Trophoblast cell (in vitro differentiated cells and primary cell): ENCODE measurements at regions not wholly inside any gene's neighbourhood (a gene's known extent, or its start where the extent isn't known, plus 50 kb on each side); places are given as distances from the start of the nearest gene placed in this dataset.

Experiments used
- DNase-seq, 2 donors: peaks; one replicate each; pipeline ENCODE4 v3.0.0-alpha.2; 2016
- H2AFZ ChIP-seq: 2 replicates; pipeline ENCODE4 v1.6.1; 2013; ENCODE audit warnings: low read length, moderate library complexity, mild to moderate bottlenecking; ENCODE audit not compliant: insufficient read depth, poor library complexity
- H2AK5ac ChIP-seq: 2 replicates; pipeline ENCODE4 v1.6.1; 2013; ENCODE audit warnings: mild to moderate bottlenecking, low read length
- H2BK120ac ChIP-seq: 2 replicates; pipeline ENCODE4 v1.6.1; 2013; ENCODE audit warnings: low read length, mild to moderate bottlenecking, moderate library complexity; ENCODE audit not compliant: insufficient read depth, poor library complexity
- H2BK12ac ChIP-seq: 2 replicates; pipeline ENCODE4 v1.6.1; 2013; ENCODE audit warnings: mild to moderate bottlenecking, low read length, moderate library complexity
- H2BK5ac ChIP-seq: 2 replicates; pipeline ENCODE4 v1.6.1; 2013; ENCODE audit warnings: low read length, low read depth, moderate library complexity, mild to moderate bottlenecking; ENCODE audit not compliant: poor library complexity
- H3K14ac ChIP-seq: 2 replicates; pipeline ENCODE4 v1.6.1; 2013; ENCODE audit warnings: mild to moderate bottlenecking, low read length
- H3K18ac ChIP-seq: 2 replicates; pipeline ENCODE4 v1.6.1; 2013; ENCODE audit warnings: mild to moderate bottlenecking, low read length
- H3K23ac ChIP-seq: 2 replicates; pipeline ENCODE4 v1.6.1; 2013; ENCODE audit warnings: low read length
- H3K27ac ChIP-seq: 2 replicates; pipeline ENCODE4 v1.5.1; 2013; ENCODE audit warnings: low read depth, mild to moderate bottlenecking, inconsistent platforms, low read length, moderate library complexity
- H3K27me3 ChIP-seq: 2 replicates; pipeline ENCODE4 v1.6.1; 2013; ENCODE audit warnings: inconsistent platforms, mild to moderate bottlenecking, low read length, moderate library complexity; ENCODE audit not compliant: insufficient read depth
- H3K36me3 ChIP-seq, 2 experiments: 1 replicate in 1 of 2; 2 replicates in 1 of 2; pipeline ENCODE4 v1.6.1; 2013; ENCODE audit warnings: low read length in 2 of 2, mild to moderate bottlenecking in 2 of 2, moderate library complexity in 1 of 2; ENCODE audit not compliant: insufficient read depth in 2 of 2, control insufficient read depth in 1 of 2
- H3K4ac ChIP-seq: 2 replicates; pipeline ENCODE4 v1.6.1; 2013; ENCODE audit warnings: low read depth, mild to moderate bottlenecking, low read length, moderate library complexity
- H3K4me1 ChIP-seq, 2 experiments: 1 replicate in 1 of 2; 2 replicates in 1 of 2; pipeline ENCODE4 v1.6.1; 2013; ENCODE audit warnings: low read length in 2 of 2, mild to moderate bottlenecking in 2 of 2, moderate library complexity in 1 of 2; ENCODE audit not compliant: insufficient read depth in 2 of 2, control insufficient read depth in 1 of 2
- H3K4me2 ChIP-seq: 2 replicates; pipeline ENCODE4 v1.6.1; 2013; ENCODE audit warnings: inconsistent platforms, mild to moderate bottlenecking, low read length, moderate library complexity
- H3K4me3 ChIP-seq: 2 replicates; pipeline ENCODE4 v1.5.1; 2013; ENCODE audit warnings: mild to moderate bottlenecking, low read depth, low read length, inconsistent platforms
- H3K79me1 ChIP-seq: one replicate; pipeline ENCODE4 v1.6.1; 2013; ENCODE audit warnings: low read length
- H3K79me2 ChIP-seq: 2 replicates; pipeline ENCODE4 v1.6.1; 2013; ENCODE audit warnings: low read length, mild to moderate bottlenecking; ENCODE audit not compliant: control insufficient read depth, insufficient read depth, poor library complexity
- H3K9ac ChIP-seq: 2 replicates; pipeline ENCODE4 v1.6.1; 2013; ENCODE audit warnings: mild to moderate bottlenecking, low read length
- H3K9me3 ChIP-seq: 2 replicates; pipeline ENCODE4 v1.6.1; 2013; ENCODE audit warnings: low read depth, mild to moderate bottlenecking, control low read depth, inconsistent platforms, low read length; ENCODE audit not compliant: insufficient read depth
- H4K12ac ChIP-seq: 2 replicates; pipeline ENCODE4 v1.6.1; 2013; ENCODE audit warnings: low read depth, mild to moderate bottlenecking, low read length, moderate library complexity
- H4K8ac ChIP-seq: 2 replicates; pipeline ENCODE4 v1.6.1; 2013; ENCODE audit warnings: low read depth, mild to moderate bottlenecking, low read length, moderate library complexity
- H4K91ac ChIP-seq: one replicate; pipeline ENCODE4 v1.6.1; 2013; ENCODE audit warnings: low read depth, mild to moderate bottlenecking, low read length, moderate library complexity
- WGBS: extraction: QIAGEN DNeasy Blood & Tissue Kit; methylation state at CpG from one replicate; pipeline ENCODE4 v1.1.7; 2013; ENCODE audit warnings: missing lambda C conversion rate; ENCODE audit not compliant: insufficient read length, insufficient coverage; ENCODE audit errors: extremely low coverage; 5-methylcytosine and 5-hydroxymethylcytosine counted together

- Histone ChIP-seq H2BK5ac (no peak overlapping the region), H3K9ac (no peak overlapping the region), H3K9me3 (peaks cover 2% of the 10 kb centered on the region), H3K14ac (no peak overlapping the region), H4K12ac (no peak overlapping the region), H4K91ac (no peak overlapping the region), H4K8ac (no peak overlapping the region), H2AK5ac (no peak overlapping the region), H3K36me3 (no peaks in the 10 kb centered on the region), H3K4me1 (peaks cover 5 to 7% of the 10 kb centered on the region in 2 experiments), H3K27me3 (no peaks in the 10 kb centered on the region), H3K79me2 (no peaks in the 10 kb centered on the region), H3K4me3 (no peak overlapping the region), H2BK12ac (no peak overlapping the region), H3K79me1 (no peaks in the 10 kb centered on the region), H3K4me2 (no peak overlapping the region), H3K23ac (no peak overlapping the region), H3K18ac (no peak overlapping the region), H2AFZ (no peak overlapping the region), H2BK120ac (no peak overlapping the region), H3K4ac (no peak overlapping the region), H3K27ac (no peak overlapping the region)
- whole genome bisulfite sequencing = no CpG with 5 or more reads among the region's 4 CpGs
- no peak for DNase-seq
These were observed 154.5 kb downstream of the NDUFA12 start for GRCh38 chr12:94848966-94849365.

GRCh38 chr12:94845110-94845509 is 158.4 kb downstream of the NDUFA12 start:
- no peak overlapping the region for H4K91ac ChIP-seq
- H3K18ac ChIP-seq = peak overlapping the region; percentile 73
- no peak overlapping the region for H2BK5ac ChIP-seq
- no peak overlapping the region for H3K4me2 ChIP-seq
- H3K27me3 ChIP-seq = no peaks in the 10 kb centered on the region
- no peaks in the 10 kb centered on the region for H3K79me2 ChIP-seq
- no peaks in the 10 kb centered on the region for H3K79me1 ChIP-seq
- H2BK120ac ChIP-seq = no peak overlapping the region
- no peak overlapping the region for H4K12ac ChIP-seq
- H3K4ac ChIP-seq = no peak overlapping the region
- no peak overlapping the region for H4K8ac ChIP-seq
- H3K36me3 ChIP-seq = no peaks in the 10 kb centered on the region
- H3K27ac ChIP-seq = no peak overlapping the region
- no peak overlapping the region for H3K23ac ChIP-seq
- no peak overlapping the region for H2BK12ac ChIP-seq
- H2AFZ ChIP-seq = no peak overlapping the region
- H3K4me3 ChIP-seq = no peak overlapping the region
- H3K4me1 ChIP-seq = peaks cover 5 to 7% of the 10 kb centered on the region in 2 experiments
- no CpG with 5 or more reads among the region's 8 CpGs for WGBS
- no peak for DNase-seq
- peaks cover 2% of the 10 kb centered on the region for H3K9me3 ChIP-seq
- H3K14ac ChIP-seq = no peak overlapping the region
- H3K9ac ChIP-seq = no peak overlapping the region
- H2AK5ac ChIP-seq = no peak overlapping the region

- Histone ChIP-seq H3K9me3 (peaks cover under 1% of the 10 kb centered on the region), H2BK5ac (no peak overlapping the region), H3K4me3 (no peak overlapping the region), H2AK5ac (no peak overlapping the region), H3K79me1 (no peaks in the 10 kb centered on the region), H3K27ac (no peak overlapping the region), H3K9ac (no peak overlapping the region), H4K12ac (no peak overlapping the region), H3K79me2 (no peaks in the 10 kb centered on the region), H2BK12ac (no peak overlapping the region), H4K91ac (no peak overlapping the region), H3K4ac (no peak overlapping the region), H3K36me3 (no peaks in the 10 kb centered on the region), H4K8ac (no peak overlapping the region), H3K4me2 (no peak overlapping the region), H3K14ac (no peak overlapping the region), H3K4me1 (peaks cover 5 to 7% of the 10 kb centered on the region in 2 experiments), H3K23ac (no peak overlapping the region), H2AFZ (no peak overlapping the region), H3K18ac (no peak overlapping the region), H2BK120ac (no peak overlapping the region), H3K27me3 (no peaks in the 10 kb centered on the region)
- no peak for DNase-seq
- WGBS = no CpG with 5 or more reads among the region's 3 CpGs
These were observed 159.0 kb downstream of the NDUFA12 start for GRCh38 chr12:94844452-94844851.

GRCh38 chr12:94841904-94842610 is 161.4 kb downstream of the NDUFA12 start:
- Histone ChIP-seq H3K9me3 (no peaks in the 10 kb centered on the region), H3K27ac (no peak overlapping the region), H3K14ac (no peak overlapping the region), H3K79me2 (no peaks in the 10 kb centered on the region), H4K12ac (no peak overlapping the region), H4K8ac (no peak overlapping the region), H3K4me3 (no peak overlapping the region), H2BK5ac (no peak overlapping the region), H3K4ac (no peak overlapping the region), H3K79me1 (no peaks in the 10 kb centered on the region), H2AK5ac (no peak overlapping the region), H3K27me3 (no peaks in the 10 kb centered on the region), H2BK12ac (no peak overlapping the region), H3K18ac (no peak overlapping the region), H3K4me2 (no peak overlapping the region), H3K23ac (no peak overlapping the region), H4K91ac (no peak overlapping the region), H2AFZ (no peak overlapping the region), H3K36me3 (no peaks in the 10 kb centered on the region), H2BK120ac (no peak overlapping the region), H3K9ac (no peak overlapping the region), H3K4me1 (peaks cover 5% of the 10 kb centered on the region in 2 experiments)
- WGBS = no CpG with 5 or more reads among the region's 5 CpGs
- DNase-seq = no peak
